HepG2 (cell line): ENCODE measurements at regions not wholly inside any gene's neighbourhood (a gene's known extent, or its start where the extent isn't known, plus 50 kb on each side); places are given as distances from the start of the nearest gene placed in this dataset.

Experiments used
- E2F1 ChIP-seq: sonication (generic); formaldehyde crosslinking; IDR thresholded peaks from 2 replicates; pipeline ENCODE4 v1.5.0; 2020; ENCODE audit warnings: missing genetic modification reagents
- ETV6 ChIP-seq: sonication (generic); formaldehyde crosslinking; conservative IDR thresholded peaks from 2 replicates; pipeline ENCODE4 v1.4.0; 2020; ENCODE audit warnings: missing genetic modification reagents
- GATA4 ChIP-seq: sonication (generic); IDR thresholded peaks from 2 replicates; pipeline ENCODE4 v1.6.1; 2016; ENCODE audit warnings: antibody characterized with exemption, low read depth, borderline replicate concordance
- HMGXB3 ChIP-seq: sonication (generic); formaldehyde crosslinking; IDR thresholded peaks from 2 replicates; pipeline ENCODE4 v1.4.0; 2020; ENCODE audit warnings: missing genetic modification reagents, borderline replicate concordance
- JUN ChIP-seq: sonication (generic); formaldehyde crosslinking; IDR thresholded peaks from 2 replicates; pipeline ENCODE4 v1.4.0; 2020; ENCODE audit warnings: mild to moderate bottlenecking, missing genetic modification reagents
- KMT2B ChIP-seq: IDR thresholded peaks from 2 replicates; pipeline ENCODE4 v1.6.1; 2016; ENCODE audit warnings: missing genetic modification reagents, missing compliant biosample characterization
- MXI1 ChIP-seq: IDR thresholded peaks from 3 replicates; pipeline ENCODE4 v1.6.1; 2012; ENCODE audit warnings: low read depth, low read length, inconsistent platforms, borderline replicate concordance
- MYC ChIP-seq: sonication (generic); formaldehyde crosslinking; IDR thresholded peaks from 2 replicates; pipeline ENCODE4 v1.9.0; 2021; ENCODE audit warnings: missing genetic modification reagents, borderline replicate concordance
- NKX3-1 ChIP-seq: sonication (generic); formaldehyde crosslinking; IDR thresholded peaks from 2 replicates; pipeline ENCODE4 v1.5.0; 2020; ENCODE audit warnings: missing genetic modification reagents
- RFXAP ChIP-seq: sonication (generic); formaldehyde crosslinking; IDR thresholded peaks from 2 replicates; pipeline ENCODE4 v1.4.0; 2020; ENCODE audit warnings: missing genetic modification reagents, borderline replicate concordance
- SMAD3 ChIP-seq: sonication (generic); formaldehyde crosslinking; IDR thresholded peaks from 2 replicates; pipeline ENCODE4 v1.4.0; 2020; ENCODE audit warnings: missing genetic modification reagents
- TCF12 ChIP-seq, 2 experiments: fragments of 450-650 bp in 1 of 2; sonication (generic) in 1 of 2; formaldehyde crosslinking in 1 of 2; IDR thresholded peaks; 2 replicates each; pipeline versions ENCODE4 v1.6.1 to v1.8.0; 2017 to 2022; ENCODE audit warnings: antibody characterized with exemption in 1 of 2, mild to moderate bottlenecking in 1 of 2, missing genetic modification reagents in 1 of 2, moderate library complexity in 1 of 2
- TFDP1 ChIP-seq: IDR thresholded peaks from 2 replicates; pipeline ENCODE4 v1.6.1; 2016; ENCODE audit warnings: missing compliant biosample characterization, missing genetic modification reagents, borderline replicate concordance
- TMF1 ChIP-seq: sonication (generic); formaldehyde crosslinking; IDR thresholded peaks from 2 replicates; pipeline ENCODE4 v1.8.1; 2022; ENCODE audit warnings: low read depth, missing genetic modification reagents
- TRIM22 ChIP-seq: fragments of 450-650 bp; IDR thresholded peaks from 2 replicates; pipeline ENCODE4 v1.6.1; 2017
- ZBTB42 ChIP-seq: sonication (generic); formaldehyde crosslinking; IDR thresholded peaks from 2 replicates; pipeline ENCODE4 v1.5.0; 2020; ENCODE audit warnings: mild to moderate bottlenecking, missing genetic modification reagents
- ZBTB43 ChIP-seq: sonication (generic); formaldehyde crosslinking; conservative IDR thresholded peaks from 2 replicates; pipeline ENCODE4 v1.4.0; 2020; ENCODE audit warnings: missing genetic modification reagents
- ZFP90 ChIP-seq: sonication (generic); formaldehyde crosslinking; IDR thresholded peaks from 2 replicates; pipeline ENCODE4 v1.8.0; 2022; ENCODE audit warnings: missing genetic modification reagents, mild to moderate bottlenecking, inconsistent platforms, borderline replicate concordance
- ZNF230 ChIP-seq: sonication (generic); formaldehyde crosslinking; IDR thresholded peaks from 2 replicates; pipeline ENCODE4 v1.4.0; 2020; ENCODE audit warnings: mild to moderate bottlenecking, missing genetic modification reagents
- ZNF232 ChIP-seq: sonication (generic); formaldehyde crosslinking; IDR thresholded peaks from 2 replicates; pipeline ENCODE4 v1.4.0; 2020; ENCODE audit warnings: missing genetic modification reagents, borderline replicate concordance
- ZNF501 ChIP-seq: sonication (generic); formaldehyde crosslinking; IDR thresholded peaks from 2 replicates; pipeline ENCODE4 v1.5.1; 2020; ENCODE audit warnings: mild to moderate bottlenecking, moderate library complexity, missing genetic modification reagents
- ZSCAN25 ChIP-seq: sonication (generic); formaldehyde crosslinking; IDR thresholded peaks from 2 replicates; pipeline ENCODE4 v1.8.0; 2022; ENCODE audit warnings: mild to moderate bottlenecking, missing genetic modification reagents

- TF ChIP-seq TFDP1 (no peak), JUN (CRISPR knock-in tag) (no peak), SMAD3 (CRISPR knock-in tag) (0 out of 2 replicates have a peak, but pooled peaks have one; percentile 31), ZSCAN25 (CRISPR knock-in tag) (no peak), TRIM22 (no peak), TMF1 (CRISPR knock-in tag) (no peak), TCF12 (IDR thresholded peaks at IDR 0.05) (no peak), TCF12 (CRISPR knock-in tag; IDR thresholded peaks at IDR 0.05) (no peak), ZBTB42 (CRISPR knock-in tag) (no peak), KMT2B (no peak), E2F1 (CRISPR knock-in tag) (no peak), ZNF230 (CRISPR knock-in tag) (no peak), NKX3-1 (CRISPR knock-in tag) (peak; percentile 62; the same call in 1 of the 2 replicates), ZBTB43 (CRISPR knock-in tag) (no peak), ZNF232 (CRISPR knock-in tag) (0 out of 2 replicates have a peak, but pooled peaks have one; percentile 36), ZNF501 (CRISPR knock-in tag) (no peak), MXI1 (no peak), GATA4 (no peak), RFXAP (CRISPR knock-in tag) (no peak), HMGXB3 (CRISPR knock-in tag) (no peak), ZFP90 (CRISPR knock-in tag) (no peak), MYC (CRISPR knock-in tag) (no peak), ETV6 (CRISPR knock-in tag) (no peak)
Observed at GRCh38 chr13:26867451-26868091, 107.0 kb upstream of the GPR12 start (continued).
